H9 (cell line): ENCODE measurements at regions not wholly inside any gene's neighbourhood (a gene's known extent, or its start where the extent isn't known, plus 50 kb on each side); places are given as distances from the start of the nearest gene placed in this dataset.

ENCODE experiments used
- DNase-seq: peaks from one replicate; pipeline ENCODE4 v3.0.0-alpha.2; 2017
- H2AFZ ChIP-seq: one replicate; pipeline ENCODE4 v1.6.1; 2013; ENCODE audit warnings: mild to moderate bottlenecking, low read length, control low read depth, moderate library complexity
- H2AK5ac ChIP-seq: 2 replicates; pipeline ENCODE4 v1.6.1; 2013; ENCODE audit warnings: low read length, control low read depth, mixed read lengths; ENCODE audit not compliant: insufficient read length
- H2BK120ac ChIP-seq: one replicate; pipeline ENCODE4 v1.6.1; 2013; ENCODE audit warnings: low read depth, mild to moderate bottlenecking, low read length, control low read depth, inconsistent platforms; ENCODE audit not compliant: poor library complexity, severe bottlenecking
- H2BK12ac ChIP-seq: 2 replicates; pipeline ENCODE4 v1.6.1; 2013; ENCODE audit warnings: low read length, control low read depth, mixed read lengths, low read depth; ENCODE audit not compliant: insufficient read length
- H2BK15ac ChIP-seq: 2 replicates; pipeline ENCODE4 v1.6.1; 2013; ENCODE audit warnings: low read depth, low read length, control low read depth
- H2BK20ac ChIP-seq: one replicate; pipeline ENCODE4 v1.6.1; 2013; ENCODE audit warnings: low read depth, mild to moderate bottlenecking, low read length, control low read depth, inconsistent platforms; ENCODE audit not compliant: poor library complexity, severe bottlenecking
- H2BK5ac ChIP-seq: 2 replicates; pipeline ENCODE4 v1.6.1; 2013; ENCODE audit warnings: low read length, control low read depth, mixed read lengths; ENCODE audit not compliant: insufficient read length
- H3K14ac ChIP-seq: 2 replicates; pipeline ENCODE4 v1.6.1; 2013; ENCODE audit warnings: low read length, control low read depth; ENCODE audit not compliant: insufficient read depth
- H3K18ac ChIP-seq: 2 replicates; pipeline ENCODE4 v1.6.1; 2013; ENCODE audit warnings: low read depth, mild to moderate bottlenecking, mixed read lengths, low read length, control low read depth; ENCODE audit not compliant: insufficient read length
- H3K23ac ChIP-seq: 2 replicates; pipeline ENCODE4 v1.6.1; 2013; ENCODE audit warnings: low read length, control low read depth, mixed read lengths, low read depth; ENCODE audit not compliant: insufficient read length
- H3K23me2 ChIP-seq: 2 replicates; pipeline ENCODE4 v1.6.1; 2013; ENCODE audit warnings: low read depth, mild to moderate bottlenecking, mixed read lengths, low read length, control low read depth; ENCODE audit not compliant: insufficient read length, poor library complexity, severe bottlenecking
- H3K27ac ChIP-seq: 2 replicates; pipeline ENCODE4 v1.5.1; 2013; ENCODE audit warnings: low read length, control low read depth, mixed read lengths, low read depth; ENCODE audit not compliant: insufficient read length
- H3K27me3 ChIP-seq: 2 replicates; pipeline ENCODE4 v1.6.1; 2013; ENCODE audit warnings: low read length, control low read depth, inconsistent platforms; ENCODE audit not compliant: insufficient read depth
- H3K4ac ChIP-seq: 2 replicates; pipeline ENCODE4 v1.6.1; 2013; ENCODE audit warnings: low read depth, mild to moderate bottlenecking, control low read depth, inconsistent platforms, low read length, moderate library complexity
- H3K4me1 ChIP-seq: 2 replicates; pipeline ENCODE4 v1.6.1; 2013; ENCODE audit warnings: low read length, control low read depth, inconsistent platforms; ENCODE audit not compliant: insufficient read depth
- H3K4me2 ChIP-seq: 2 replicates; pipeline ENCODE4 v1.6.1; 2013; ENCODE audit warnings: low read length, control low read depth, mixed read lengths; ENCODE audit not compliant: insufficient read length, insufficient read depth
- H3K56ac ChIP-seq: 2 replicates; pipeline ENCODE4 v1.6.1; 2013; ENCODE audit warnings: low read depth, mild to moderate bottlenecking, mixed read lengths, low read length, control low read depth; ENCODE audit not compliant: insufficient read length
- H3K79me1 ChIP-seq: 2 replicates; pipeline ENCODE4 v1.6.1; 2013; ENCODE audit warnings: low read depth, mild to moderate bottlenecking, moderate library complexity, low read length, control low read depth, inconsistent platforms; ENCODE audit not compliant: insufficient read depth, poor library complexity, severe bottlenecking
- H3K79me2 ChIP-seq: 2 replicates; pipeline ENCODE4 v1.6.1; 2013; ENCODE audit warnings: low read length, control low read depth, inconsistent platforms; ENCODE audit not compliant: insufficient read depth
- H3K9ac ChIP-seq: 2 replicates; pipeline ENCODE4 v1.6.1; 2013; ENCODE audit warnings: low read length, control low read depth, mixed read lengths; ENCODE audit not compliant: insufficient read length; ENCODE audit errors: extremely low read depth
- H3K9me3 ChIP-seq: one replicate; pipeline ENCODE4 v1.6.1; 2013; ENCODE audit warnings: low read depth, low read length, inconsistent platforms; ENCODE audit not compliant: control insufficient read depth
- H3T11ph ChIP-seq: one replicate; pipeline ENCODE4 v1.6.1; 2013; ENCODE audit warnings: mild to moderate bottlenecking, low read length, control low read depth, inconsistent platforms
- H4K20me1 ChIP-seq: one replicate; pipeline ENCODE4 v1.6.1; 2013; ENCODE audit not compliant: control insufficient read depth, insufficient read length, insufficient read depth
- H4K5ac ChIP-seq: 2 replicates; pipeline ENCODE4 v1.6.1; 2013; ENCODE audit warnings: low read depth, mild to moderate bottlenecking, mixed read lengths, low read length, control low read depth; ENCODE audit not compliant: insufficient read length
- H4K8ac ChIP-seq: replicated peaks from 2 replicates; pipeline ENCODE4 v1.6.1; 2013; ENCODE audit warnings: low read length, control low read depth, mixed read lengths, low read depth; ENCODE audit not compliant: insufficient read length
- H4K91ac ChIP-seq: 2 replicates; pipeline ENCODE4 v1.6.1; 2013; ENCODE audit warnings: low read depth, mild to moderate bottlenecking, moderate library complexity, mixed read lengths, low read length, control low read depth; ENCODE audit not compliant: insufficient read length
- H3K27ac Mint-ChIP-seq, 3 experiments: 2 replicates in 2 of 3; 3 replicates in 1 of 3; pipeline ENCODE4 v1.8.0; 2020 to 2021; ENCODE audit warnings: mixed read lengths in 3 of 3, mild to moderate bottlenecking in 1 of 3, moderate library complexity in 1 of 3
- H3K27me3 Mint-ChIP-seq: 2 replicates; pipeline ENCODE4 v1.8.0; 2021; ENCODE audit warnings: low read depth, mild to moderate bottlenecking, moderate library complexity, mixed read lengths
- H3K36me3 Mint-ChIP-seq, 3 experiments: 2 replicates in 2 of 3; 3 replicates in 1 of 3; pipeline ENCODE4 v1.8.0; 2020 to 2021; ENCODE audit warnings: low read depth in 3 of 3, mixed read lengths in 3 of 3; ENCODE audit not compliant: insufficient read depth in 1 of 3
- H3K4me1 Mint-ChIP-seq, 2 experiments: 2 replicates each; pipeline ENCODE4 v1.8.0; 2020; ENCODE audit warnings: mixed read lengths in 2 of 2
- H3K4me3 Mint-ChIP-seq, 2 experiments: 2 replicates in 1 of 2; 3 replicates in 1 of 2; pipeline ENCODE4 v1.8.0; 2020 to 2021; ENCODE audit warnings: mild to moderate bottlenecking in 2 of 2, mixed read lengths in 2 of 2, moderate library complexity in 1 of 2
- H3K9me3 Mint-ChIP-seq, 2 experiments: 2 replicates in 1 of 2; 3 replicates in 1 of 2; pipeline ENCODE4 v1.8.0; 2020; ENCODE audit warnings: mild to moderate bottlenecking in 2 of 2, mixed read lengths in 2 of 2, moderate library complexity in 1 of 2
- WGBS: extraction: QIAGEN DNeasy Blood & Tissue Kit; methylation state at CpG from one replicate; pipeline ENCODE4 v1.1.7; 2013; ENCODE audit warnings: missing lambda C conversion rate, low lambda C conversion rate, mixed read lengths; ENCODE audit not compliant: insufficient read length; ENCODE audit errors: extremely low coverage; 5-methylcytosine and 5-hydroxymethylcytosine counted together
- TF ChIP-seq, protein P1 (sequence below): fragments of 200-600 bp; sonication (generic); conservative IDR thresholded peaks from 3 replicates; pipeline ENCODE4 v1.8.0; 2021; ENCODE audit warnings: antibody characterized with exemption, mild to moderate bottlenecking

DNA sequence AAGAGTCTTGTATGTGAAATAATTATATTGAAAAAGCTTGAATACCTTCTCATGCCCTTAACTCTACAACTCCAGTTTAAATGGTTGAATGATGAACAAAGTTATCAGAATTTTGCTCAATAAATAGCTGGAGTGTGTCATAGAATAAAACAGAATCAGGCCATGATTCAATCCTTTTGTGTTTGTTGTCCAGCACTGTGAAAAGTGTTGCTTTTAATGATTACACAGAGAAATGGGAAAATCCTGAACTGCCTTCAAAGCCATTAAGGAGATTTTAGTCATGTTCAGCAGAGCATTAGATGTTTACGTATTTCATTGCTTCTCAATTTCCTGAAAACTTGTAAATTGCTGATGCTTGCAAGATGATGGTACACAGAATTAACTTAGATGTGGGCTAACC lies 262.9 kb upstream of the BTBD3 start:
- H3K9me3 ChIP-seq = no peaks in the 10 kb centered on the region
- H3K18ac ChIP-seq = no peak overlapping the region
- H2BK12ac ChIP-seq = no peak overlapping the region
- no peak overlapping the region for H3K14ac ChIP-seq
- H3K27ac ChIP-seq = no peak overlapping the region
- no CpG with 5 or more reads among the region's 1 CpG for WGBS
- H2BK15ac ChIP-seq = no peak overlapping the region
- Mint-ChIP-seq H3K4me3 (no peak overlapping the region), H3K9me3 (no peaks in the 10 kb centered on the region; a peak in 1 of 5 replicates), H3K4me1 (peaks cover 25 to 28% of the 10 kb centered on the region in 2 experiments), H3K36me3 (peaks cover 0 to 5% (median 0%) of the 10 kb centered on the region in 3 experiments; a peak in 1 of 7 replicates), H3K27ac (no peak overlapping the region), H3K27me3 (no peaks in the 10 kb centered on the region)
- H3K23ac ChIP-seq = no peak overlapping the region
- H3K56ac ChIP-seq = no peak overlapping the region
- TF ChIP-seq, protein P1, sequence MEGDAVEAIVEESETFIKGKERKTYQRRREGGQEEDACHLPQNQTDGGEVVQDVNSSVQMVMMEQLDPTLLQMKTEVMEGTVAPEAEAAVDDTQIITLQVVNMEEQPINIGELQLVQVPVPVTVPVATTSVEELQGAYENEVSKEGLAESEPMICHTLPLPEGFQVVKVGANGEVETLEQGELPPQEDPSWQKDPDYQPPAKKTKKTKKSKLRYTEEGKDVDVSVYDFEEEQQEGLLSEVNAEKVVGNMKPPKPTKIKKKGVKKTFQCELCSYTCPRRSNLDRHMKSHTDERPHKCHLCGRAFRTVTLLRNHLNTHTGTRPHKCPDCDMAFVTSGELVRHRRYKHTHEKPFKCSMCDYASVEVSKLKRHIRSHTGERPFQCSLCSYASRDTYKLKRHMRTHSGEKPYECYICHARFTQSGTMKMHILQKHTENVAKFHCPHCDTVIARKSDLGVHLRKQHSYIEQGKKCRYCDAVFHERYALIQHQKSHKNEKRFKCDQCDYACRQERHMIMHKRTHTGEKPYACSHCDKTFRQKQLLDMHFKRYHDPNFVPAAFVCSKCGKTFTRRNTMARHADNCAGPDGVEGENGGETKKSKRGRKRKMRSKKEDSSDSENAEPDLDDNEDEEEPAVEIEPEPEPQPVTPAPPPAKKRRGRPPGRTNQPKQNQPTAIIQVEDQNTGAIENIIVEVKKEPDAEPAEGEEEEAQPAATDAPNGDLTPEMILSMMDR = no peak
- no peak overlapping the region for H2BK5ac ChIP-seq
- no peaks in the 10 kb centered on the region for H3K4me1 ChIP-seq
- no peak overlapping the region for H2AFZ ChIP-seq
- no peak overlapping the region for H4K8ac ChIP-seq
- H4K5ac ChIP-seq = no peak overlapping the region
- H3K4ac ChIP-seq = no peak overlapping the region
- no peak overlapping the region for H2BK20ac ChIP-seq
- H4K91ac ChIP-seq = no peak overlapping the region
- H3K27me3 ChIP-seq = no peaks in the 10 kb centered on the region
- H2BK120ac ChIP-seq = no peak overlapping the region
- DNase-seq = no peak
- H3K79me2 ChIP-seq = no peaks in the 10 kb centered on the region
- no peaks in the 10 kb centered on the region for H4K20me1 ChIP-seq
- H2AK5ac ChIP-seq = no peak overlapping the region
- H3K9ac ChIP-seq = no peak overlapping the region
- H3K23me2 ChIP-seq = no peaks in the 10 kb centered on the region
- H3K79me1 ChIP-seq = no peaks in the 10 kb centered on the region
- no peak overlapping the region for H3K4me2 ChIP-seq
- H3T11ph ChIP-seq = no peak overlapping the region
